ENCODE measurements at regions not wholly inside any gene's neighbourhood (a gene's known extent, or its start where the extent isn't known, plus 50 kb on each side); places are given as distances from the start of the nearest gene placed in this dataset.

DNA sequence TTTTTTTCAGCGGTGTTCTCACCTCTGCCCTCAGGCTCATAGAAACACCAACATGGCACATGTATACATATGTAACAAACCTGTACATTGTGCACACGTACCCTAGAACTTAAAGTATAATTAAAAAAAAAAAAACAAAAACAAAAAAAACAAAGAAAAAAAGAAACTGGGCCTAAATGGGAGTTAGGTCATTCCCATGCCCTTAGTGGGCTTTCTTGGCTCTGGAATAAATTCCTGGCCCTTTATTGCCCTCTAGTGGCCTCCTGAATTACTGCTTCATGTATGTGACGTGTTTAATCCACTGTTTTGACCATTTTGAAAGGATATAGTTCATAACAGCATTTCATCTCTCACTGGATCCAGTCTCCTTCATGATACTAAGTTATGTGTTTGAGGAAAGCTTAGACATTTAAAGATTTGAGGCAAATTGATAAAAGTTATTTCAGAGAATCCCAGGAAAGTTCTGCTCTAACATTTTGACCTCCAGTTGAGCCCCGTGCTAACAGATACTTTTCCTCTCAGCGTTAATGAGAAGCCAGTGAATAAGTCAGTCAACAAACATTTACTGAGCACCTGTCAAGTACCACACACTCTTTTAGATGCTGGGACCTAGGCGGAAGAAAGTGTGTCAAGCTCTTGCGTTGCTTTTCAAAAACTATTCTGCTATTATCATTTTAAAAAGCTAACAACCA lies 54.7 kb upstream of the SYPL1 start:
- peaks cover 6% of the 10 kb centered on the region for H3K9me3 Mint-ChIP-seq (ENCODE audit: unreplicated experiment)
- H3K27me3 Mint-ChIP-seq (ENCODE audit: unreplicated experiment) = peaks cover 4% of the 10 kb centered on the region
- H3K27ac Mint-ChIP-seq (ENCODE audit: unreplicated experiment) = no peak overlapping the region
- H3K4me3 Mint-ChIP-seq (ENCODE audit: unreplicated experiment) = no peak overlapping the region
- H3K36me3 Mint-ChIP-seq (ENCODE audit: unreplicated experiment) = peaks cover 4% of the 10 kb centered on the region
- peaks cover 5% of the 10 kb centered on the region for H3K4me1 Mint-ChIP-seq (ENCODE audit: low read depth, unreplicated experiment)
- no peak for DNase-seq
- peak; percentile 90 for TF ChIP-seq CTCF (IDR thresholded peaks at IDR 0.05; ENCODE audit: partially characterized antibody, unreplicated experiment)

GRCh38 chr7:106165337-106165736 lies 53.2 kb upstream of the SYPL1 start:
- H3K9me3 Mint-ChIP-seq (ENCODE audit: unreplicated experiment) = peaks cover 6% of the 10 kb centered on the region
- peaks cover 4% of the 10 kb centered on the region for H3K27me3 Mint-ChIP-seq (ENCODE audit: unreplicated experiment)
- no peak overlapping the region for H3K4me3 Mint-ChIP-seq (ENCODE audit: unreplicated experiment)
- peaks cover 15% of the 10 kb centered on the region for H3K36me3 Mint-ChIP-seq (ENCODE audit: unreplicated experiment)
- peaks cover 5% of the 10 kb centered on the region for H3K4me1 Mint-ChIP-seq (ENCODE audit: low read depth, unreplicated experiment)
- H3K27ac Mint-ChIP-seq (ENCODE audit: unreplicated experiment) = no peak overlapping the region
- TF ChIP-seq CTCF (IDR thresholded peaks at IDR 0.05; ENCODE audit: partially characterized antibody, unreplicated experiment) = no peak
- no peak for DNase-seq

DNA sequence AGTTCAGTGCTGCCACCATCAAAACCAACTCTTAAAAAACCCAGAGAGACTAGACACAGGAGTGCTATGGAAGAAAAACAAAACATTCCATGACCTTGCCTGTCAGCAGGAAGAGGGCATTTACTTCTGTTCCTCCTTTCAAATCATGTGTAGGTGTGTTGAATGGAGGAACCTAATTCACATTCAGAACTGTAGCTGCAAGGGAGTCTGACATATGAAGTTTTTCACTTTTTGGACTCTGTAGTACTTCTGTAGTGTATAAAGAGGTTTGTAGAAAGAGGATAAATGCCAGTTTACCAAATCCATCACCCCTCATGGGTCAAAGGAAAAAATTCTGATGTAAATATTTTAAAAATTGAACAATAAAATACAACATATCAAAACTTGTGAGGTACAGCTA lies 51.1 kb upstream of the SYPL1 start:
- peaks cover 4% of the 10 kb centered on the region for H3K27me3 Mint-ChIP-seq (ENCODE audit: unreplicated experiment)
- peaks cover 5% of the 10 kb centered on the region for H3K9me3 Mint-ChIP-seq (ENCODE audit: unreplicated experiment)
- TF ChIP-seq CTCF (IDR thresholded peaks at IDR 0.05; ENCODE audit: partially characterized antibody, unreplicated experiment) = no peak
- no peak overlapping the region for H3K27ac Mint-ChIP-seq (ENCODE audit: unreplicated experiment)
- H3K36me3 Mint-ChIP-seq (ENCODE audit: unreplicated experiment) = peaks cover 20% of the 10 kb centered on the region
- peaks cover 5% of the 10 kb centered on the region for H3K4me1 Mint-ChIP-seq (ENCODE audit: low read depth, unreplicated experiment)
- DNase-seq = no peak
- no peak overlapping the region for H3K4me3 Mint-ChIP-seq (ENCODE audit: unreplicated experiment)
